ENCODE measurements at regions not wholly inside any gene's neighbourhood (a gene's known extent, or its start where the extent isn't known, plus 50 kb on each side); places are given as distances from the start of the nearest gene placed in this dataset.

DNA sequence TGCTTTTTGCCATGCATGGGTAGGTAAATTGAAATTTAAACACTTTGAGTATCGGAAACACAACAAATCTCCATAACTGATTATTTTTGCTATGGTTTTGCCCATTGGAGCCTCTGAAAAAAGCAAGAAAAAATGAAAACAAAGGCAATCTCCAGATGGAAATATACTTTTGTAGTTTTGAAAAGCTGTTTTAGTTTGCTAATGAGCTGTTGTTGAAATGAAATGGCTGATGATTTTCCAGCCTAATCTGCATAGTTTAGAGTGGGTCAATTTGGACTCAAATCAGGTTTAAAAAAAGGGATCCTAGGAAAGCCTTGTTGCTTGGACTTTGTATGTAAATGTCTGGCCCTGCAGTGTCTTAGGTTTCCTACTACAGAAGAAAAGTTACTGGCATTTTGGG, 285.8 kb downstream of the CAAP1 start:
- Histone ChIP-seq H3K27me3 (replicated peaks in 1 of 2; ENCODE audit: control insufficient read depth in 2 of 2, extremely low read depth in 1 of 2, insufficient read depth in 2 of 2, low read length in 1 of 2) (no peaks in the 10 kb centered on the region), H3K36me3 (ENCODE audit: control insufficient read depth in 2 of 2, extremely low read depth in 1 of 2, insufficient read depth in 1 of 2, low read length in 1 of 2) (no peaks in the 10 kb centered on the region), H3K27ac (ENCODE audit: low read length) (no peak overlapping the region), H3K4me1 (ENCODE audit: control insufficient read depth in 1 of 2, extremely low read depth in 1 of 2, insufficient read depth in 2 of 2, low read length in 2 of 2) (no peaks in the 10 kb centered on the region), H3K4me3 (ENCODE audit: control insufficient read depth in 1 of 2, extremely low read depth in 1 of 2, low read length in 1 of 2) (no peak overlapping the region), H3K9me3 (no peaks in the 10 kb centered on the region)
- Mint-ChIP-seq H3K9me3 (peaks cover 0 to 6% (median 0%) of the 10 kb centered on the region in 3 donors), H3K36me3 (no peaks in the 10 kb centered on the region), H3K4me3 (no peak overlapping the region), H3K27me3 (no peaks in the 10 kb centered on the region), H3K4me1 (no peaks in the 10 kb centered on the region), H3K27ac (no peak overlapping the region)
- ATAC-seq (replicated peaks in 1 of 4) (no peak), DNase-seq (no peak)
- ChIA-PET CTCF (interaction anchor here in 1 of 2 donors (0.6 kb wide), 1 partner anchor 30 kb away, joined by 3 read pairs; no protein-coding TSS in a partner anchor), POLR2A (no interaction called here)
- no CpG with 5 or more reads among the region's 1 CpG for WGBS (ENCODE audit: insufficient coverage)

DNA sequence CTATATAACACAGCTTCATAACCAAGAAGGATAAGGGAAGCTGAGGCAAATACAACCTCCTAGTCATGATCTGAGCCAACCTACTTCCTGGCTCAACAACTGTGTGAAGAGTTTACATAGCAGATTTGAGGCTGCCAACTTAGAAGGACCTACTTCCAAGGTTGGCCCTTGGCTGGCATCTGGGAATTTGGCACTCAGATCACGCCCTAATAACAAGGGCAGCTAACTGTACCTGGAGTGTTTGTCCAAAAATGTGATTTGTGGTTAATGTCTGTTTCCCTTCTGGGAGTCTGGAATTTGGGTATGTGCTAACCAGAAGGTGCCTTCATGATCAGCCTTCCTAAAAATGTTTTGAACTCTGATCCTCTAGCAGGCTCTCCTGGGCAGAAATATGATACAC, 287.2 kb downstream of the CAAP1 start:
- DNase-seq (no peak), ATAC-seq (replicated peaks in 1 of 4) (no peak)
- Mint-ChIP-seq H3K36me3 (no peaks in the 10 kb centered on the region), H3K4me3 (no peak overlapping the region), H3K9me3 (peaks cover 0 to 10% (median 4%) of the 10 kb centered on the region in 3 donors), H3K4me1 (no peaks in the 10 kb centered on the region), H3K27ac (no peak overlapping the region), H3K27me3 (no peaks in the 10 kb centered on the region)
- no peak overlapping the region for H3K4me3 ChIP-seq (ENCODE audit: control insufficient read depth in 1 of 2, extremely low read depth in 1 of 2, low read length in 1 of 2)
- H3K9me3 ChIP-seq = no peaks in the 10 kb centered on the region
- no peaks in the 10 kb centered on the region for H3K4me1 ChIP-seq (ENCODE audit: control insufficient read depth in 1 of 2, extremely low read depth in 1 of 2, insufficient read depth in 2 of 2, low read length in 2 of 2)
- no peak overlapping the region for H3K27ac ChIP-seq (ENCODE audit: low read length)
- WGBS (ENCODE audit: insufficient coverage) = no CpG with 5 or more reads among the region's 1 CpG
- H3K36me3 ChIP-seq (ENCODE audit: control insufficient read depth in 2 of 2, extremely low read depth in 1 of 2, insufficient read depth in 1 of 2, low read length in 1 of 2) = no peaks in the 10 kb centered on the region
- H3K27me3 ChIP-seq (replicated peaks in 1 of 2; ENCODE audit: control insufficient read depth in 2 of 2, extremely low read depth in 1 of 2, insufficient read depth in 2 of 2, low read length in 1 of 2) = no peaks in the 10 kb centered on the region
- ChIA-PET CTCF (no interaction called here), POLR2A (no interaction called here)

GRCh38 chr9:26604076-26604662, 288.4 kb downstream of the CAAP1 start:
- no peak overlapping the region for H3K27ac Mint-ChIP-seq
- no peaks in the 10 kb centered on the region for H3K27me3 Mint-ChIP-seq
- H3K9me3 ChIP-seq = no peaks in the 10 kb centered on the region
- no peaks in the 10 kb centered on the region for H3K27me3 ChIP-seq (replicated peaks in 1 of 2; ENCODE audit: control insufficient read depth in 2 of 2, extremely low read depth in 1 of 2, insufficient read depth in 2 of 2, low read length in 1 of 2)
- 75% methylated on average over 1 of the region's 4 CpGs for WGBS (ENCODE audit: insufficient coverage)
- DNase-seq (no peak), ATAC-seq (replicated peaks in 1 of 4) (no peak)
- no peaks in the 10 kb centered on the region for H3K36me3 Mint-ChIP-seq
- H3K27ac ChIP-seq (ENCODE audit: low read length) = no peak overlapping the region
- H3K9me3 Mint-ChIP-seq = peaks cover 4 to 10% (median 4%) of the 10 kb centered on the region in 3 donors
- CTCF ChIA-PET = no interaction called here
- no peak overlapping the region for H3K4me3 ChIP-seq (ENCODE audit: control insufficient read depth in 1 of 2, extremely low read depth in 1 of 2, low read length in 1 of 2)
- H3K4me1 Mint-ChIP-seq = no peaks in the 10 kb centered on the region
- no peak overlapping the region for H3K4me3 Mint-ChIP-seq
- H3K4me1 ChIP-seq (ENCODE audit: control insufficient read depth in 1 of 2, extremely low read depth in 1 of 2, insufficient read depth in 2 of 2, low read length in 2 of 2) = no peaks in the 10 kb centered on the region
- no peaks in the 10 kb centered on the region for H3K36me3 ChIP-seq (ENCODE audit: control insufficient read depth in 2 of 2, extremely low read depth in 1 of 2, insufficient read depth in 1 of 2, low read length in 1 of 2)
- POLR2A ChIA-PET = no interaction called here

DNA sequence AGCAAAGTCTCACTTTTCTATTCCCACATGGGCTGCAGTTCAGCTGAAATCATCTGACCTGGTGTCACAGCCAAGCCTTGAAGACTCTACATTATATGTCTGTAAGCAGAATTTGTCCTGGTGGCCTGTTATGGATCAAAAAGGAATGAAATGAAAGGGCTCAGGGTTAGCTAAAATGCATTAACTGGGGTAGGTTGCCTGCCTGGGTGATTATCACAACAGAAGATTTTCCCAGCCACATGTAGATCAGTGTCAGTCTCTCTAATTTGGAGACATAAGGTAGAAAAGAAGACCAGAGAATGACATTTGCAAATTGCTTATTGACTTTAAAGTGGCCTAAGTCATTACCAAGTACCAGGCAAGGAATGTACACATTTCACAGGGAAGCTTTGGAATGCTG, 289.0 kb downstream of the CAAP1 start:
- no peaks in the 10 kb centered on the region for H3K36me3 ChIP-seq (ENCODE audit: control insufficient read depth in 2 of 2, extremely low read depth in 1 of 2, insufficient read depth in 1 of 2, low read length in 1 of 2)
- Mint-ChIP-seq H3K27me3 (no peaks in the 10 kb centered on the region), H3K4me1 (no peaks in the 10 kb centered on the region), H3K36me3 (no peaks in the 10 kb centered on the region), H3K4me3 (no peak overlapping the region), H3K9me3 (peaks cover 4 to 10% (median 4%) of the 10 kb centered on the region in 3 donors), H3K27ac (no peak overlapping the region)
- ChIA-PET CTCF (no interaction called here), POLR2A (no interaction called here)
- DNase-seq (no peak), ATAC-seq (replicated peaks in 1 of 4) (no peak)
- H3K4me3 ChIP-seq (ENCODE audit: control insufficient read depth in 1 of 2, extremely low read depth in 1 of 2, low read length in 1 of 2) = no peak overlapping the region
- no peaks in the 10 kb centered on the region for H3K9me3 ChIP-seq
- no peaks in the 10 kb centered on the region for H3K27me3 ChIP-seq (replicated peaks in 1 of 2; ENCODE audit: control insufficient read depth in 2 of 2, extremely low read depth in 1 of 2, insufficient read depth in 2 of 2, low read length in 1 of 2)
- H3K4me1 ChIP-seq (ENCODE audit: control insufficient read depth in 1 of 2, extremely low read depth in 1 of 2, insufficient read depth in 2 of 2, low read length in 2 of 2) = no peaks in the 10 kb centered on the region
- H3K27ac ChIP-seq (ENCODE audit: low read length) = no peak overlapping the region

DNA sequence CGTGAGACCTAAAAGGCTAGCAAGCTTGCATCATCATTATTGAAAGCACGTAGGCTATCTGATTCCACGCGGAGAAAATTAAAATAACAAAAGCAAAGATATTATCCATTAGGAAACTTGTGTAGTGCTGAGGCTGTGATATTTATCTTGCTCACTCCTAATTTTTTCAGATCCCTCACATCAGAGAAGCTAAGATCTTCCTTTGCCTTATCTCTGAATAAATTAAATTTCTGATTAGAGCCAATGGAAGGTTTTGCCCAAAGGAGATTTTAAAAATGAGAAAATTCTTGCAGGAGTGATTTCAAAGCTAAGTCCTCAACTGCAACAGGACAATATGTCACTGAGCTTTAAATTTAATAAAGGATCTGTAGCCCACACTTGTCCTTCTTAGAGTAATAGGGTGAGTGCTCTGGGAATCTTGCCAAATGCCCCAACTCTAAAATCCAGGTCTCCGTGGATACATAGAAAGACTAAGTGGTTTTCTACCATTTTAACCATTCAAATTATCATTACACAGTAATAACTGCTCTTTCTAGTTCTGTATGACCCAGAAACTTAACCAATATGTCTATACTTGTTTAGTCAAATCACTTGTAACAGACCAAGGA, 295.0 kb downstream of the CAAP1 start:
- CTCF ChIA-PET = no interaction called here
- H3K4me3 Mint-ChIP-seq = no peak overlapping the region
- WGBS (ENCODE audit: insufficient coverage) = no CpG with 5 or more reads among the region's 5 CpGs

GRCh38 chr9:26579056-26579455, 313.5 kb downstream of the CAAP1 start:
- ATAC-seq (replicated peaks in 1 of 4) (no peak), DNase-seq (no peak)
- Mint-ChIP-seq H3K4me1 (no peaks in the 10 kb centered on the region), H3K9me3 (peaks cover 0 to 8% (median 2%) of the 10 kb centered on the region in 3 donors), H3K4me3 (no peak overlapping the region), H3K27ac (no peak overlapping the region), H3K27me3 (no peaks in the 10 kb centered on the region), H3K36me3 (no peaks in the 10 kb centered on the region)
- H3K36me3 ChIP-seq (ENCODE audit: control insufficient read depth in 2 of 2, extremely low read depth in 1 of 2, insufficient read depth in 1 of 2, low read length in 1 of 2) = no peaks in the 10 kb centered on the region
- ChIA-PET CTCF (no interaction called here), POLR2A (no interaction called here)
- H3K9me3 ChIP-seq = no peaks in the 10 kb centered on the region
- no peaks in the 10 kb centered on the region for H3K4me1 ChIP-seq (ENCODE audit: control insufficient read depth in 1 of 2, extremely low read depth in 1 of 2, insufficient read depth in 2 of 2, low read length in 2 of 2)
- H3K27ac ChIP-seq (ENCODE audit: low read length) = no peak overlapping the region
- H3K27me3 ChIP-seq (replicated peaks in 1 of 2; ENCODE audit: control insufficient read depth in 2 of 2, extremely low read depth in 1 of 2, insufficient read depth in 2 of 2, low read length in 1 of 2) = no peaks in the 10 kb centered on the region
- no peak overlapping the region for H3K4me3 ChIP-seq (ENCODE audit: control insufficient read depth in 1 of 2, extremely low read depth in 1 of 2, low read length in 1 of 2)
- WGBS (ENCODE audit: insufficient coverage) = no CpG with 5 or more reads among the region's 2 CpGs

More for the DNA sequence above, 295.0 kb downstream of the CAAP1 start:
- POLR2A ChIA-PET = no interaction called here
- no peak overlapping the region for H3K27ac Mint-ChIP-seq
- no peaks in the 10 kb centered on the region for H3K4me1 Mint-ChIP-seq
- no peaks in the 10 kb centered on the region for H3K27me3 ChIP-seq (replicated peaks in 1 of 2; ENCODE audit: control insufficient read depth in 2 of 2, extremely low read depth in 1 of 2, insufficient read depth in 2 of 2, low read length in 1 of 2)
- DNase-seq (no peak), ATAC-seq (replicated peaks in 1 of 4) (no peak)
- H3K27ac ChIP-seq (ENCODE audit: low read length) = no peak overlapping the region
- H3K4me1 ChIP-seq (ENCODE audit: control insufficient read depth in 1 of 2, extremely low read depth in 1 of 2, insufficient read depth in 2 of 2, low read length in 2 of 2) = no peaks in the 10 kb centered on the region
- H3K9me3 ChIP-seq = no peaks in the 10 kb centered on the region
- H3K36me3 ChIP-seq (ENCODE audit: control insufficient read depth in 2 of 2, extremely low read depth in 1 of 2, insufficient read depth in 1 of 2, low read length in 1 of 2) = no peaks in the 10 kb centered on the region
- no peak overlapping the region for H3K4me3 ChIP-seq (ENCODE audit: control insufficient read depth in 1 of 2, extremely low read depth in 1 of 2, low read length in 1 of 2)
- H3K36me3 Mint-ChIP-seq = no peaks in the 10 kb centered on the region
- H3K27me3 Mint-ChIP-seq = no peaks in the 10 kb centered on the region
- peaks cover 13 to 19% (median 15%) of the 10 kb centered on the region in 3 donors for H3K9me3 Mint-ChIP-seq
